ENCODE measurements at regions not wholly inside any gene's neighbourhood (a gene's known extent, or its start where the extent isn't known, plus 50 kb on each side); places are given as distances from the start of the nearest gene placed in this dataset.
"Not testable (repeated sequence)": the region's sequence is repeated elsewhere in the genome, so short reads cannot be mapped to it uniquely, and the experiment has no call there.

DNA sequence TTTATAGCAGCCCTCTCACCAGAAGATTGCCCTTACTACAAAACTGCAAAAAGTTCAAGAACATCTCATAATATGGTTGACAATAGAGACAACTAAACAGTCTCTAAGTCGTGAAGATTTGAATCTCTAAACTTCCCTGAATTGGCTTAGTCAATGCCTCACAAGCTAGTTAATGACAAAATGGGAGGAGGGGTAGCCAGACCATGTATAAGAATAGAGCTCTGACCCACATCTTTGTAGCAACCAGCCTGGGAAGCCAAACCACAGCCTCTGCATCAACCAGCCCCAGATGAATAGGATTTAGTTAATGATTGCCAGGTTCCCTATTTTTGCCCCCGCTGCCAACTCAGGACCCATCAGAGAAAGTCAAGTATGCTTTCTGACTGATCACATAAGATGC, 1265.9 kb upstream of the PCDH10 start:
- not testable (repeated sequence) for DNase-seq (ENCODE audit: low spot score)

GRCh38 chr4:131925662-131926061, 1223.4 kb upstream of the PCDH10 start:
- DNase-seq (ENCODE audit: low spot score) = not testable (repeated sequence)

- not testable (repeated sequence) for DNase-seq (ENCODE audit: low spot score)
These were observed 1181.4 kb upstream of the PCDH10 start for GRCh38 chr4:131967646-131968045.

DNA sequence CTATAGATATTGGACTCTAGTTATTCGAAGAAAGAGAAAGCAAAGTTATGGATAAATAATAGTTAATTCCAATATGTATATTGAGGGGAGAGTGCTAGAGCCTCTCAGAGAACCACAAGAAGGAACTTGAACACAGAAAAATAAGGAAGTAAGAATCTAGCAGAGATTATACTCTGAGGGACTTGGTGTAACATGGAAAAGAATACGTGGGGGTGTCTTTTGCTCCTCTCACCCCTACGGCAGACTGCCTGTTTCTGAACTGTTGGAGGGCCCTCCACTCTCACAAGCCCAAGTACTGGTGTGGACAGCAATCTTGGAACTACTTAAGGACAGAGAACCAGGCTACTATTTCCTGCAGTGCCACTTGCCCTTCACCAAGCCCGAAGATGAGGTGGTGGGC, 1174.4 kb upstream of the PCDH10 start:
- no peak for DNase-seq (ENCODE audit: low spot score)

DNA sequence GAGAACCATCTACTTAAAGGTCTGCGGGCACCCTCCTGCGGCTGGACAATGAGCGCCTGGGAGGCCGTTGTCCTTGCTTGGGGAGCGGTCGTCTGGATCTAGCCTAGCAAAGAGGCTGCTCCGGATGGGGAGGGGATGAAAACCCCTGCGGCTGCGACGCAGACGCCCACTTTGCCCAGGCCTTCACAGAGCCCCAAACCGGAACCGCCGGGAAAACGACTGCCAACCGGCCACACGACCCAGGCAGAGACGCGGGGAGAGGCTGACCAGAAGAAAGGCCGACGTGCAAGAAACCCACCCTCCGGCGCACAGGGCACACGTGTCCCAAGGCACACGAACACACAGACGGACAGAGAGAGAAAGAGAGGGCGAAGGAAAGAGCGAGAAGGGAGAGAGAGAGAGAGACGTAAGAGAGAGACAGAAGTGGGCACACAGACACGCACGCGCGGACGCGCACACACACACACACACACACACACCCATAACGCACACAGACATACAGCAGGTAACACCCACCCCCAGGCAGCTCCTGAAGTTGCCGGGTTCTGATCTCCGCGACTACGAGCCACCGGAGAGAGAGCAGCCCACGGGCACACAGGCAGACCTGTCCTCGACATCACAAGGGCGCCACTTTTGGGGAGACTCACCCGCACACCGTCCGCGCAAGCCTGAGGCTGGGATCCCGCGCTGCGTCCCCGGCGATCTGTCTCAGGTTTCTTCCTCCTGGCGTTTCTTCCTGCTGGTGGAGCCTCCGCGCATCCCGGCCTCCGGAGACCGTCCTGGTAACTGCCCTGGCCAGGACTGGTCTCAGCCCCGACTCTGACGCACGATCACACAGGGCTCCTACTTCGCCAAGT, 1173.6 kb upstream of the PCDH10 start:
- not testable (repeated sequence) for DNase-seq (ENCODE audit: low spot score)

DNA sequence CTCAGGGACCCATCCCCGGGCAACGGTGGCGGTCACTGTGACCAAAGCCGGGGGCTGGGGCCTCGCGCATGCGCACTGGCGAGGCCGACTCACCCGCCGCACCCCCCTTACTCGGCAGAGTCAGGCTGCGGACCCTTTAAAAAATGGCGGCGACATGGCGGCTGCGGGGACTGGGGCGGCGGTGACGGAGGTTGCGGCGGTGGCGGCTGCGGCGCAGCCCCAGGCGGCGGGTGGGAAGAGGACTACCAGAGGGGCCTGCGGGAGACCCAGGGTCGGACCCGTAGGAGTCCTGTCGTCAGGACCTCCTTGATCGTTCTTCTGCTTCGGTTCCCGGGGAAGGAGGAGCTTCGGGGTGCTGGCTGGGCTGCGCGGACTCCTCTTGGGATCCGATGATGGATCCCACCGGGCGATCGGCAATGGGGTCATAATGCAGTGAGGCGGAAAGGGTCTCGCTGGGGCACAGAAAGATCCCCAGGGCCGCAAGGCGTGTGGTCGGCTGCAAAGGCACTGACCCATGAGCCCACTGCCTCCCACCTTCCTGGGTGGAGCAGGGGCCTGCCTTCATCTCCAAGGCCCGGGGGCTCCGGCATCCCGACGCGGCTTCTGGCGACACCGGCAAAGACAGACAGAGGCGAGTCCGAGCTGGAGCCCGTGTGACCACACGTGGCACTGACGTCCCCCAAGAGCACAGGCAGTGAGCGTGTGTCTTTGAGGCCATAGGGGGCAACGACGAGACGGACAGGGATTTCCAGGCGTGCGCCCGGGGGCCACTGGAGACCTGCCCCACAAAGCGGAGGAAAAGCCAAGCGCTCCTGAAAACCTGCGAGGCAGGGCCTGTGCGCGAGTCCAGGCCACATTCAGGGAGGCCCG, 1172.7 kb upstream of the PCDH10 start:
- not testable (repeated sequence) for DNase-seq (ENCODE audit: low spot score)

- no peak for DNase-seq (ENCODE audit: low spot score)
These were observed 1171.0 kb upstream of the PCDH10 start for GRCh38 chr4:131978120-131978519.

DNA sequence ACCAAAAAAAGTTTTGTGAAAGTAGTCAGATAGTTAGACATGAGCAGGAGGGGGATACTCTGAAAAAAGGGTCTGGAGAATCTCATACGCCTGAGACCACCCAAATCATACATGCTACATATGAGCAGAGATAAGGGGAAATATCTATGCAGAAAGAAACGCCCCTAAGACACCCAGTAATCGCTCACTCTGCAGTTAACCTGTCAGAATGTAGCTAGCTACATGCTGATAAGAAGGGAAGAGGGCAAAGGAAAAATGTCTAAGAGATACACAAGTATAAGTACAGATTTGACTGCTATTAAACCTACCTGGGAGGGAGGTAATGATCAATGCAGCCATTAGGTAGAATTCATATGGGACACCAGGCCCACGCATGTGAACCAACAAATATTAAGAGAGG, 1159.5 kb upstream of the PCDH10 start:
- no peak for DNase-seq (ENCODE audit: low spot score)

GRCh38 chr4:132001542-132001941, 1147.6 kb upstream of the PCDH10 start:
- no peak for DNase-seq (ENCODE audit: low spot score)

- no peak for DNase-seq (ENCODE audit: low spot score)
These were observed 1145.5 kb upstream of the PCDH10 start for GRCh38 chr4:132003593-132003992.

- no peak for DNase-seq (ENCODE audit: low spot score)
These were observed 1133.8 kb upstream of the PCDH10 start for GRCh38 chr4:132015321-132015720.

GRCh38 chr4:132016703-132017350, 1132.3 kb upstream of the PCDH10 start:
- no peak for DNase-seq (ENCODE audit: low spot score)

DNA sequence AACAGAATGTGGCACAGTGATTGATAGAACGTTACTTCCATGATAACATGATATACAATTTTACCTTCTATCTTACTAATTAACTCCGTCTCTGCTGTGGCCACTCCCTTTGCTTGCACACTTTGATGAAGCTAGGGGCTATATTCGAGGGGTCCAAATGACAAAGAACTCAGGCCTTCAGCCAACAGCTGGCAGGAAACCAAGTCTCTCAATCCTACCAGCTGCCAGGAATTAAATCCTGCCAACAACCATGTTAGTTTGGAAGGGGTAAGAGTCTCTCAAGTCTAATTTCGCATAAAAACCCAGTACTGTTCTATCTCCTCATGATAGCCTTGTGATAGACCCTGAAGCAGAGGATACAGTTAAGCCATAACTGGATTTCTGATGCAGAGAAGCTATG, 1122.9 kb upstream of the PCDH10 start:
- no peak for DNase-seq (ENCODE audit: low spot score)

DNA sequence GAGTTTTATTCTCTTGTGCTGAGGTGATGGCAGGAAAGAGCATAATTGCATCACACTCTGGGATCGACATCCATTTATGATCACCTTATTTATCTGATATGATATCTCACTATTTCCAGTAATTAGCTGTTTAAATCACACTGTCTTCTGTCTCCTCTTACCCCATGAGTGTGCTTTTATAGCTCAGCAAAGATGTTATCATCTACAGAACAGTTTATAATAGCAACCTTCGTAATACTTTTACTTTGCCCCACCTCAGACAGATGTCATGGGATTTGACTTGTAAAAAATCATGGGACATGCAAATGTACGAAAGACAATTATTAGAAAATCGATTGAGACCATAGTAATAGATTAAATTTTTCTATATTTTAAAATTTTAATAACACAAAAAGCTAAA, 1122.3 kb upstream of the PCDH10 start:
- DNase-seq (ENCODE audit: low spot score) = no peak

- no peak for DNase-seq (ENCODE audit: low spot score)
These were observed 1092.6 kb upstream of the PCDH10 start for GRCh38 chr4:132056496-132056895.

GRCh38 chr4:132059227-132059626, 1089.9 kb upstream of the PCDH10 start:
- no peak for DNase-seq (ENCODE audit: low spot score)

DNA sequence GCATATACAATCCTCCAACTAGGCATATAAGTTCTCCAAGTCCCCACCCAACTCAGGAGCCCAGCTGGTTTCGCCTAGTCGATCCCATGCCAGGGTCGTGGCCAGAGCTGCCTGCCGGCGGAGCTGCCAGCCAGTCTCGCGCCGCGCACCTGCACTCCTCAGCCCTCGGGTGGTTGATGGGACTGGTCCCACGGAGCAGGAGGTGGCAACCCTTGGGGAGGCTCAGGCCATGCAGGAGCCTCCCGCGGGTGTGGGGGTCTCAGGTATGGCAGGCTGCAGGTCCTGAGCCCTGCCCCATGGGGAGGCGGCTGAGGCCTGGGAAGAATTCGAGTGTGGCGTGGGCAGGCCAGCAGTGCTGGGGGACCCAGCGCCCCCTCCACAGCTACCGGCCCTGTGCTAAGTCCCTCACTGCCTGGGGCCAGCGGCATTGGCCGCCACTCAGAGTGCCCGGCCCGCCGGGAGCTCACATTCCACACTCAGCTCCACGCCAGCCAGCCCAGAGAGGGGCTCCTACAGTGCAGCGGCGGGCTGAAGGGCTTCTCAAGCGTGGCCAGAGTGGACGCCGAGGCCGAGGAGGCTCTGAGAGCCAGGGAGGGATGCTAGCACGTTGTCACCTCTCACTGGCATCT, 1086.4 kb upstream of the PCDH10 start:
- DNase-seq (ENCODE audit: low spot score) = no peak

GRCh38 chr4:132063829-132064228, 1085.3 kb upstream of the PCDH10 start:
- DNase-seq (ENCODE audit: low spot score) = no peak

DNA sequence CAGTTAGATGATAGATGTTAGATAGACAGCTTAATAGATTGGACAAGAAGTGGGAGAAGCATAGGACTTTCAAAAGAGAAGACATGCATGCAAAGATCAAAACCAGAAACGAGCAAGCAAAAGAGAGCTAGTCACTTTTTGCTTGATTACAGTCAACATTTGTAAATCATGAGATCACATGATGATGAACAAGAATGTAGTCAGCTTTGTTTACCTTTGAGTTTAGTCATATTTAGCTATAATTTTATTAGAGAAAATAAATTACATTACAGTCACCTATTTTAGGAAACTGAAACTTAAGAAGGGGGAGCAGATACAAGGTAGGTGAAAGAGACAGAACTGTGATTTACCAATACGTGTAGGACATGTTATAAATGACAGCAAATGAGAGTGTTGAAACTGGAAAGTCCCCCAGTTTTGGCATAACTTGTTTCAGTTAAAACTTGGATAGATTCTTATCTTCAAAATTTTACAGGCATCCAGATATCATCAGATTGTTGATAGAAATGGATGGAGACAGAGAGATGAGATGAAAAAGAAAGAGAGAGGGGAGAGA, 1083.1 kb upstream of the PCDH10 start:
- DNase-seq (ENCODE audit: low spot score) = no peak

DNA sequence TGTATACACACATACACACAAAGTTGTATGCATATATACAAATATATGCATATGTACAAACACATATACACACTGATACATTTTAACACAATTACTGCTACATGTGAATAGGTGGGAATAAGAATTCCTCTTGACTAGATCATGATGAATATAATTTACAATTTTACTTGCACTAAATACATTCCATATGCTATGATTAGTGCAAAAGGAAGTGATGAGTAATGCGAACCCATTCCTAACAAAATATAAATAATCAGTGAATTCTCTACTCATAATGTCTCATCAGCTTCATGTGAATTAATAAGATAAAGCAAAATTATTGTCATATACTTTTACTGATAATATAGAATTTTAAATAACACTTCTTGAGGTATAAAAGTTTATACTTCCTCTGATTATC, 1077.3 kb upstream of the PCDH10 start:
- no peak for DNase-seq (ENCODE audit: low spot score)

DNA sequence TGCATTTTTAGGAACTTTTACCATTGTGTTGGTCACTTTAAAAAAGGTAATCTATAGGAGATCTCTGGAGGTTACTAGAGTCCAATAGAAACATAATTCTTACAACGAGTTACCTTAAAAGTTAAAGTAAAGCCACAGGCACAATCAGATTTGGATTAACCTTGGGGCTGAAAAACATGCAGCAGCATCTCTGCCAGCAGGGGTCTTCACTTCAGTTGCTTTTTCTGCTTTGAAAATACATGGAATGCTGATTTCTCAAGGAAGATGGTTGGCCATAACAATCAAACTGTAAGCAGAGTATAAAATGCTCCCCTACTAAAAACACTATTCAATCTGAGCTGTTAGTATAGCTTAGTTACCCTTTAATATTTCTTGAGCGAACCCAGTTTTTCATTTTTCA, 1072.3 kb upstream of the PCDH10 start:
- no peak for DNase-seq (ENCODE audit: low spot score)

Data from mesenteric fat pad (tissue), 1 donor.